ENCODE measurements at regions not wholly inside any gene's neighbourhood (a gene's known extent, or its start where the extent isn't known, plus 50 kb on each side); places are given as distances from the start of the nearest gene placed in this dataset.

GRCh38 chr17:22265807-22266206 is 573.5 kb downstream of the KCNJ18 start:
- H3K4me1 ChIP-seq (ENCODE audit: control insufficient read depth, extremely low read depth, insufficient read depth, low read length): no peaks in the 10 kb centered on the region
- no peak overlapping the region for H3K4me2 ChIP-seq (ENCODE audit: insufficient read depth, low read length)
- no peak overlapping the region for H2AFZ ChIP-seq (ENCODE audit: low read depth, low read length)
- FAIRE-seq: no peak
- no TSS peak for BruUV-seq (replicated peaks)
- H3K36me3 ChIP-seq (ENCODE audit: control insufficient read depth in 2 of 2, extremely low read depth in 1 of 2, insufficient read depth in 2 of 2, low read length in 2 of 2): no peaks in the 10 kb centered on the region
- no peaks in the 10 kb centered on the region for H3K27me3 ChIP-seq (ENCODE audit: control insufficient read depth in 2 of 2, insufficient read depth in 2 of 2, low read length in 2 of 2)
- no peak overlapping the region for H3K27ac ChIP-seq (ENCODE audit: insufficient read depth, low read depth, low read length)
- H3K9ac ChIP-seq (replicated peaks; ENCODE audit: extremely low read depth, insufficient read depth, low read length): no peak overlapping the region
- POLR2A ChIA-PET: no interaction called here
- TF ChIP-seq FOS (IDR thresholded peaks at IDR 0.05; ENCODE audit: borderline replicate concordance, insufficient read depth, low read length): no peak
- TF ChIP-seq MYC (IDR thresholded peaks at IDR 0.05; ENCODE audit: low read depth, low read length): no peak
- no peak for TF ChIP-seq JUN (IDR thresholded peaks at IDR 0.05; ENCODE audit: borderline replicate concordance, insufficient read depth, insufficient read length, low read depth)
- CTCF ChIA-PET: no interaction called here
- no peaks in the 10 kb centered on the region for H4K20me1 ChIP-seq (replicated peaks; ENCODE audit: control insufficient read depth, extremely low read depth, insufficient read depth, low read length)
- no peak for DNase-seq (ENCODE audit: low read depth, low spot score)
- no peaks in the 10 kb centered on the region for H3K9me1 ChIP-seq (replicated peaks; ENCODE audit: control insufficient read depth, extremely low read depth, insufficient read depth, low read length)
- intact Hi-C loops (cut with micrococcal nuclease): no loop called here
- H3K9me3 ChIP-seq (replicated peaks; ENCODE audit: control insufficient read depth, insufficient read depth, low read length): peaks cover 3% of the 10 kb centered on the region
- no peaks in the 10 kb centered on the region for H3K79me2 ChIP-seq (ENCODE audit: control insufficient read depth, insufficient read depth, low read length)
- no peak overlapping the region for H3K4me3 ChIP-seq (replicated peaks in 1 of 3; ENCODE audit: insufficient read depth in 1 of 3, low read depth in 1 of 3, low read length in 3 of 3)
- dilution Hi-C loops (cut with MboI; ENCODE audit: extremely low pct_ligation_motif_present, low sequenced_read_pairs): no loop called here

DNA sequence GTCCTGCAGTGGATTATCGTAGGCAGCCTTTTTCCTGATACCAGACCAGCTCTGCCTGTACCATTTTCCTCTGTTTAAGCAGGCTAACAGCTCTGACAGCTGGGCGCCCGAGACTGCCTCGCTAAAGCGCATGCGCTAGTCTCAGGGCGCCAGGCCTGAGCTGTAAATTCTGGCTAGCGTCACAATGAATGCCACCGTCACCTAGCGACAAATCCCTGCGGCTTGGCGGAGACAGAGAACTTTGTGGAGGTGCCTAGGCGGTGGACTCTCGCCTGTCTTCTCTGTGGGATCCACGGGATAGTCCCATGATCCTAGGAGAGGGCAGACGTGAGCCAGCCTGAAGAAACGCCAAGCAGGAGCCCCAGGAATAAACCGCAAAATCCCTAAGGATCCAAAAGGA is 573.9 kb downstream of the KCNJ18 start:
- Histone ChIP-seq H3K4me1 (ENCODE audit: control insufficient read depth, extremely low read depth, insufficient read depth, low read length) (no peaks in the 10 kb centered on the region), H3K27ac (ENCODE audit: insufficient read depth, low read depth, low read length) (no peak overlapping the region), H4K20me1 (replicated peaks; ENCODE audit: control insufficient read depth, extremely low read depth, insufficient read depth, low read length) (no peaks in the 10 kb centered on the region), H3K9me1 (replicated peaks; ENCODE audit: control insufficient read depth, extremely low read depth, insufficient read depth, low read length) (no peaks in the 10 kb centered on the region), H3K27me3 (ENCODE audit: control insufficient read depth in 2 of 2, insufficient read depth in 2 of 2, low read length in 2 of 2) (no peaks in the 10 kb centered on the region), H3K79me2 (ENCODE audit: control insufficient read depth, insufficient read depth, low read length) (no peaks in the 10 kb centered on the region), H3K9ac (replicated peaks; ENCODE audit: extremely low read depth, insufficient read depth, low read length) (no peak overlapping the region), H3K36me3 (ENCODE audit: control insufficient read depth in 2 of 2, extremely low read depth in 1 of 2, insufficient read depth in 2 of 2, low read length in 2 of 2) (no peaks in the 10 kb centered on the region), H3K4me3 (replicated peaks in 1 of 3; ENCODE audit: insufficient read depth in 1 of 3, low read depth in 1 of 3, low read length in 3 of 3) (no peak overlapping the region), H3K4me2 (ENCODE audit: insufficient read depth, low read length) (no peak overlapping the region), H2AFZ (ENCODE audit: low read depth, low read length) (no peak overlapping the region), H3K9me3 (replicated peaks; ENCODE audit: control insufficient read depth, insufficient read depth, low read length) (peaks cover 3% of the 10 kb centered on the region)
- dilution Hi-C loops (cut with MboI; ENCODE audit: extremely low pct_ligation_motif_present, low sequenced_read_pairs): no loop called here
- DNase-seq (ENCODE audit: low read depth, low spot score) (no peak), FAIRE-seq (no peak)
- intact Hi-C loops (cut with micrococcal nuclease): no loop called here
- CTCF ChIA-PET: no interaction called here
- TF ChIP-seq GATA2 (IDR thresholded peaks at IDR 0.05; ENCODE audit: insufficient read depth, insufficient read length, low read depth, low read length) (no peak), JUN (IDR thresholded peaks at IDR 0.05; ENCODE audit: borderline replicate concordance, insufficient read depth, insufficient read length, low read depth) (no peak), MYC (IDR thresholded peaks at IDR 0.05; ENCODE audit: low read depth, low read length) (no peak), POLR2A (IDR thresholded peaks at IDR 0.05; ENCODE audit: low read depth, low read length) (no peak), POLR2AphosphoS5 (IDR thresholded peaks at IDR 0.05; ENCODE audit: insufficient read depth, low read depth, low read length) (no peak)
- no TSS peak for BruUV-seq (replicated peaks)
- POLR2A ChIA-PET: no interaction called here
